Smooth muscle cell (in vitro differentiated cells): ENCODE measurements at regions not wholly inside any gene's neighbourhood (a gene's known extent, or its start where the extent isn't known, plus 50 kb on each side); places are given as distances from the start of the nearest gene placed in this dataset.

Source experiments
- DNase-seq: peaks from one replicate; lab custom pipeline; 2025; ENCODE audit not compliant: unreplicated experiment; lab: John Stamatoyannopoulos, UW
- H2AFZ ChIP-seq: fragments of 200-600 bp; sonication (generic); 2 replicates; pipeline ENCODE4 v1.6.0; 2016; ENCODE audit warnings: antibody characterized with exemption, low read depth, mild to moderate bottlenecking
- H3F3A ChIP-seq: fragments of 200-600 bp; sonication (generic); 2 replicates; pipeline ENCODE4 v1.6.0; 2017; ENCODE audit warnings: antibody characterized with exemption, low read depth
- H3K27ac ChIP-seq: fragments of 200-600 bp; sonication (generic); 2 replicates; pipeline ENCODE4 v1.5.1; 2016; ENCODE audit warnings: low read depth, mild to moderate bottlenecking
- H3K27me3 ChIP-seq: fragments of 200-600 bp; sonication (generic); 2 replicates; pipeline ENCODE4 v1.6.1; 2016; ENCODE audit warnings: low read depth, mild to moderate bottlenecking
- H3K36me3 ChIP-seq: fragments of 200-600 bp; sonication (generic); 2 replicates; pipeline ENCODE4 v1.5.1; 2016; ENCODE audit warnings: low read depth
- H3K4me1 ChIP-seq: fragments of 200-600 bp; sonication (generic); 2 replicates; pipeline ENCODE4 v1.5.1; 2016; ENCODE audit warnings: low read depth
- H3K4me2 ChIP-seq: fragments of 200-600 bp; sonication (generic); 2 replicates; pipeline ENCODE4 v1.6.0; 2016; ENCODE audit warnings: mild to moderate bottlenecking
- H3K4me3 ChIP-seq: fragments of 200-600 bp; sonication (generic); 2 replicates; pipeline ENCODE4 v1.5.1; 2016; ENCODE audit warnings: mild to moderate bottlenecking
- H3K79me2 ChIP-seq: fragments of 200-600 bp; sonication (generic); 2 replicates; pipeline ENCODE4 v1.6.0; 2016; ENCODE audit warnings: low read depth, mild to moderate bottlenecking
- H3K9ac ChIP-seq: fragments of 200-600 bp; sonication (generic); 2 replicates; pipeline ENCODE4 v1.6.0; 2016; ENCODE audit warnings: low read depth
- H3K9me3 ChIP-seq: fragments of 200-600 bp; sonication (generic); replicated peaks from 2 replicates; pipeline ENCODE4 v1.5.1; 2016; ENCODE audit warnings: low read depth
- H4K20me1 ChIP-seq: fragments of 200-600 bp; sonication (generic); 2 replicates; pipeline ENCODE4 v1.6.0; 2016; ENCODE audit warnings: low read depth
- CTCF ChIP-seq: fragments of 200-600 bp; sonication (generic); IDR thresholded peaks from 2 replicates; pipeline ENCODE4 v1.5.1; 2017; ENCODE audit warnings: borderline replicate concordance, mild to moderate bottlenecking, antibody characterized with exemption; ENCODE audit not compliant: insufficient read depth, poor library complexity, severe bottlenecking
- WGBS: methylation state at CpG from one replicate; pipeline ENCODE4 v1.1.7; 2016; ENCODE audit warnings: low lambda C conversion rate; 5-methylcytosine and 5-hydroxymethylcytosine counted together

- 83% methylated on average over 4 of the region's 4 CpGs for WGBS
- Histone ChIP-seq H3K27me3 (no peaks in the 10 kb centered on the region), H3K4me1 (no peaks in the 10 kb centered on the region), H3K9ac (no peak overlapping the region), H3K4me2 (no peak overlapping the region), H3K36me3 (no peaks in the 10 kb centered on the region), H2AFZ (no peak overlapping the region), H3K9me3 (no peaks in the 10 kb centered on the region), H3K27ac (no peak overlapping the region), H4K20me1 (no peaks in the 10 kb centered on the region), H3K79me2 (no peaks in the 10 kb centered on the region), H3K4me3 (no peak overlapping the region), H3F3A (no peaks in the 10 kb centered on the region)
- DNase-seq = no peak
- no peak for TF ChIP-seq CTCF
These were observed 339.1 kb upstream of the RBFOX1 start for GRCh38 chr16:6993544-6993943.

- Histone ChIP-seq H3K27ac (no peak overlapping the region), H3K9me3 (no peaks in the 10 kb centered on the region), H3F3A (no peaks in the 10 kb centered on the region), H3K9ac (no peak overlapping the region), H3K4me3 (no peak overlapping the region), H4K20me1 (no peaks in the 10 kb centered on the region), H3K4me2 (no peak overlapping the region), H2AFZ (no peak overlapping the region), H3K4me1 (no peaks in the 10 kb centered on the region), H3K27me3 (no peaks in the 10 kb centered on the region), H3K79me2 (no peaks in the 10 kb centered on the region), H3K36me3 (no peaks in the 10 kb centered on the region)
- no peak for DNase-seq
- no peak for TF ChIP-seq CTCF
- WGBS = 92% methylated on average over 10 of the region's 10 CpGs
These were observed 343.8 kb upstream of the RBFOX1 start for GRCh38 chr16:6988846-6989245.

GRCh38 chr16:6977916-6978315, 354.7 kb upstream of the RBFOX1 start:
- no peaks in the 10 kb centered on the region for H3F3A ChIP-seq
- H3K27me3 ChIP-seq = no peaks in the 10 kb centered on the region
- DNase-seq = no peak
- no peaks in the 10 kb centered on the region for H3K9me3 ChIP-seq
- no peak overlapping the region for H3K4me3 ChIP-seq
- no peaks in the 10 kb centered on the region for H4K20me1 ChIP-seq
- H3K4me1 ChIP-seq = no peaks in the 10 kb centered on the region
- WGBS = 80% methylated on average over 8 of the region's 8 CpGs
- no peak overlapping the region for H3K4me2 ChIP-seq
- H3K9ac ChIP-seq = no peak overlapping the region
- H3K27ac ChIP-seq = no peak overlapping the region
- H3K36me3 ChIP-seq = no peaks in the 10 kb centered on the region
- TF ChIP-seq CTCF = no peak
- no peak overlapping the region for H2AFZ ChIP-seq
- no peaks in the 10 kb centered on the region for H3K79me2 ChIP-seq

- H3F3A ChIP-seq = no peaks in the 10 kb centered on the region
- H3K27ac ChIP-seq = no peak overlapping the region
- no peaks in the 10 kb centered on the region for H3K36me3 ChIP-seq
- no peak for DNase-seq
- WGBS = 65% methylated on average over 7 of the region's 7 CpGs
- H3K9me3 ChIP-seq = no peaks in the 10 kb centered on the region
- no peaks in the 10 kb centered on the region for H3K27me3 ChIP-seq
- H2AFZ ChIP-seq = no peak overlapping the region
- no peaks in the 10 kb centered on the region for H3K4me1 ChIP-seq
- H3K79me2 ChIP-seq = no peaks in the 10 kb centered on the region
- no peak for TF ChIP-seq CTCF
- no peak overlapping the region for H3K9ac ChIP-seq
- no peak overlapping the region for H3K4me3 ChIP-seq
- no peak overlapping the region for H3K4me2 ChIP-seq
- no peaks in the 10 kb centered on the region for H4K20me1 ChIP-seq
These were observed 355.4 kb upstream of the RBFOX1 start for GRCh38 chr16:6977291-6977690.
